Upper lobe of left lung (tissue), 4 donors: ENCODE measurements at regions not wholly inside any gene's neighbourhood (a gene's known extent, or its start where the extent isn't known, plus 50 kb on each side); places are given as distances from the start of the nearest gene placed in this dataset.

ENCODE experiments used
- CTCF ChIP-seq, 6 experiments: fragments of 450-650 bp in 4 of 6; fragments of 200-600 bp in 2 of 6; sonication (generic) in 2 of 6; IDR thresholded peaks; one replicate each; pipeline ENCODE4 v1.5.1; 2016 to 2019; ENCODE audit warnings: antibody characterized with exemption in 6 of 6
- EP300 ChIP-seq, 4 donors: sonication (generic); formaldehyde crosslinking; IDR thresholded peaks; one replicate each; pipeline ENCODE4 v1.5.1; 2017; ENCODE audit warnings: antibody characterized with exemption in 4 of 4, control low read depth in 2 of 4
- POLR2A ChIP-seq, 4 donors: fragments of 450-650 bp; IDR thresholded peaks; one replicate each; pipeline ENCODE4 v1.5.1; 2016 to 2017; ENCODE audit warnings: antibody characterized with exemption in 4 of 4, mild to moderate bottlenecking in 2 of 4
- POLR2AphosphoS5 ChIP-seq, 2 donors: sonication (generic); formaldehyde crosslinking; IDR thresholded peaks; one replicate each; pipeline ENCODE4 v1.5.1; 2017; ENCODE audit warnings: antibody characterized with exemption in 2 of 2

GRCh38 chr2:119064567-119064966 lies 94.0 kb downstream of the C1QL2 start:
- TF ChIP-seq CTCF (IDR thresholded peaks at IDR 0.05) (no peak), POLR2A (IDR thresholded peaks at IDR 0.05) (no peak), EP300 (IDR thresholded peaks at IDR 0.05) (no peak), POLR2AphosphoS5 (IDR thresholded peaks at IDR 0.05) (no peak)
